ENCODE measurements at regions not wholly inside any gene's neighbourhood (a gene's known extent, or its start where the extent isn't known, plus 50 kb on each side); places are given as distances from the start of the nearest gene placed in this dataset.

- intact Hi-C loops (cut with DNase I): no loop called here
- no peak for ATAC-seq
Observed at GRCh38 chr6:40340957-40341356, 246.2 kb downstream of the LRFN2 start.

GRCh38 chr6:40340196-40340595, 247.0 kb downstream of the LRFN2 start:
- no peak for ATAC-seq
- DNase-seq (ENCODE audit: low spot score): peak; percentile 15
- intact Hi-C loops (cut with DNase I): no loop called here

More at GRCh38 chr6:40340957-40341356, 246.2 kb downstream of the LRFN2 start:
- peak; percentile 26 for DNase-seq (ENCODE audit: low spot score)

- intact Hi-C loops (cut with DNase I): no loop called here
- no peak for ATAC-seq
- DNase-seq (ENCODE audit: low spot score): no peak
Observed at GRCh38 chr6:40338306-40338705, 248.9 kb downstream of the LRFN2 start.

GRCh38 chr6:40336940-40337760, 250.0 kb downstream of the LRFN2 start:
- ATAC-seq (no peak), DNase-seq (ENCODE audit: low spot score) (no peak)
- intact Hi-C loops (cut with DNase I): no loop called here

GRCh38 chr6:40336296-40336695, 250.9 kb downstream of the LRFN2 start:
- ATAC-seq: no peak
- no peak for DNase-seq (ENCODE audit: low spot score)
- intact Hi-C loops (cut with DNase I): no loop called here

GRCh38 chr6:40334496-40335270, 252.5 kb downstream of the LRFN2 start:
- ATAC-seq: no peak

GRCh38 chr6:40331545-40331944, 255.6 kb downstream of the LRFN2 start:
- intact Hi-C loops (cut with DNase I): no loop called here
- DNase-seq (ENCODE audit: low spot score): no peak
- ATAC-seq: no peak

More at GRCh38 chr6:40334496-40335270, 252.5 kb downstream of the LRFN2 start:
- no peak for DNase-seq (ENCODE audit: low spot score)
- intact Hi-C loops (cut with DNase I): no loop called here

GRCh38 chr6:40330301-40330721, 256.9 kb downstream of the LRFN2 start:
- no peak for ATAC-seq
- DNase-seq (ENCODE audit: low spot score): no peak
- intact Hi-C loops (cut with DNase I): no loop called here

- no peak for ATAC-seq
- DNase-seq (ENCODE audit: low spot score): no peak
- intact Hi-C loops (cut with DNase I): no loop called here
Observed at GRCh38 chr6:40328986-40329545, 258.1 kb downstream of the LRFN2 start.

- intact Hi-C loops (cut with DNase I): no loop called here
- DNase-seq (ENCODE audit: low spot score) (no peak), ATAC-seq (no peak)
Observed at GRCh38 chr6:40328386-40328985, 258.7 kb downstream of the LRFN2 start.

- intact Hi-C loops (cut with DNase I): no loop called here
- no peak for DNase-seq (ENCODE audit: low spot score)
- ATAC-seq: peak; percentile 31
Observed at GRCh38 chr6:40326714-40327421, 260.3 kb downstream of the LRFN2 start.

GRCh38 chr6:40325791-40326190, 261.4 kb downstream of the LRFN2 start:
- no peak for DNase-seq (ENCODE audit: low spot score)
- ATAC-seq: no peak
- intact Hi-C loops (cut with DNase I): no loop called here

- intact Hi-C loops (cut with DNase I): no loop called here
- DNase-seq (ENCODE audit: low spot score) (no peak), ATAC-seq (no peak)
Observed at GRCh38 chr6:40325041-40325440, 262.1 kb downstream of the LRFN2 start.

- DNase-seq (ENCODE audit: low spot score) (no peak), ATAC-seq (no peak)
- intact Hi-C loops (cut with DNase I): no loop called here
Observed at GRCh38 chr6:40323881-40324634, 263.1 kb downstream of the LRFN2 start.

- intact Hi-C loops (cut with DNase I): no loop called here
- DNase-seq (ENCODE audit: low spot score): no peak
- ATAC-seq: no peak
Observed at GRCh38 chr6:40322336-40322735, 264.8 kb downstream of the LRFN2 start.

GRCh38 chr6:40321616-40322015, 265.5 kb downstream of the LRFN2 start:
- DNase-seq (ENCODE audit: low spot score) (no peak), ATAC-seq (no peak)
- intact Hi-C loops (cut with DNase I): no loop called here

GRCh38 chr6:40320947-40321346, 266.2 kb downstream of the LRFN2 start:
- DNase-seq (ENCODE audit: low spot score) (no peak), ATAC-seq (no peak)
- intact Hi-C loops (cut with DNase I): no loop called here

GRCh38 chr6:40320441-40320840, 266.7 kb downstream of the LRFN2 start:
- DNase-seq (ENCODE audit: low spot score) (no peak), ATAC-seq (no peak)
- intact Hi-C loops (cut with DNase I): no loop called here

All from sciatic nerve (tissue), 2 donors.